ENCODE measurements at regions not wholly inside any gene's neighbourhood (a gene's known extent, or its start where the extent isn't known, plus 50 kb on each side); places are given as distances from the start of the nearest gene placed in this dataset.

DNA sequence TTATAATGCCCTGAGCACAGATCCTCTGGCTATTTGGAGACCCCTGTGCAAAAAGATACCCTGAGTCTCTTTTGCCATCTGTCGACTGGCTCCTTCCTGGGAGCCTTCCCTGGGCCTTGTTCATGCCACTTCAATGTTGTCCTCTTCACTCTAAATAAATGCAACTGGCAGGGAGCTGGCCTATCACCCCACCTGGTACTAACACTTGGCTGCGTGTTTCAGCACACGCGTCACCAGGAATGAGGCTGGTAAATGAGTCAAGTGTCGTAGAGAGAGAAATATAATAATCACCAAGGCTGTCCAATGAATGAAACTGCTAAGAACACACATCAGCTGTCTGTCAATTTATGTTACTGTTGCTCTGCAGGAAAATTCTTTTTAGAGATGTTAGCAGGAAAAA, 374.6 kb upstream of the JARID2 start:
- TF ChIP-seq, protein P1, sequence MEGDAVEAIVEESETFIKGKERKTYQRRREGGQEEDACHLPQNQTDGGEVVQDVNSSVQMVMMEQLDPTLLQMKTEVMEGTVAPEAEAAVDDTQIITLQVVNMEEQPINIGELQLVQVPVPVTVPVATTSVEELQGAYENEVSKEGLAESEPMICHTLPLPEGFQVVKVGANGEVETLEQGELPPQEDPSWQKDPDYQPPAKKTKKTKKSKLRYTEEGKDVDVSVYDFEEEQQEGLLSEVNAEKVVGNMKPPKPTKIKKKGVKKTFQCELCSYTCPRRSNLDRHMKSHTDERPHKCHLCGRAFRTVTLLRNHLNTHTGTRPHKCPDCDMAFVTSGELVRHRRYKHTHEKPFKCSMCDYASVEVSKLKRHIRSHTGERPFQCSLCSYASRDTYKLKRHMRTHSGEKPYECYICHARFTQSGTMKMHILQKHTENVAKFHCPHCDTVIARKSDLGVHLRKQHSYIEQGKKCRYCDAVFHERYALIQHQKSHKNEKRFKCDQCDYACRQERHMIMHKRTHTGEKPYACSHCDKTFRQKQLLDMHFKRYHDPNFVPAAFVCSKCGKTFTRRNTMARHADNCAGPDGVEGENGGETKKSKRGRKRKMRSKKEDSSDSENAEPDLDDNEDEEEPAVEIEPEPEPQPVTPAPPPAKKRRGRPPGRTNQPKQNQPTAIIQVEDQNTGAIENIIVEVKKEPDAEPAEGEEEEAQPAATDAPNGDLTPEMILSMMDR (IDR thresholded peaks at IDR 0.05): no peak
- TF ChIP-seq POLR2A (IDR thresholded peaks at IDR 0.05) (no peak), EP300 (IDR thresholded peaks at IDR 0.05) (no peak)
